ENCODE measurements at regions not wholly inside any gene's neighbourhood (a gene's known extent, or its start where the extent isn't known, plus 50 kb on each side); places are given as distances from the start of the nearest gene placed in this dataset.

DNA sequence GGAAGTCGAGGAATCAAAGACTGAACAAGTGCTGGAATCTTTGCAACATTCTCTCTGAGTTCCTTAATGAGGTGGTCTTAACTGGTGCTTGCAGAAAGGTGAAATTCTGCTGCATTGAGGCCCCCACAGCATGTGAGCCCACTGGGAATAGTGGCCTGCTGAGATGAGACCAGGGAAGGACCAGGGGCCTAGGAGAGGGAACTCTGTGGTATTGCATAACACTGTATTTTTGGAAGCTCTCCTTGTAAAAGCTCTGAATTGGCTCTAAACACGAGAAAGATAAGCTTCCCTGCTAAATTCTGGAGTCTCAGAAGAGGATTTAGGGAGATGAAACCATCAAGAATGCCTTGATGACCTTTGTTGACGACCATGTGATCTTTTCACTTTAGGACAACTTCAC is 100.4 kb upstream of the TSC22D1 start:
- TF ChIP-seq, protein P1, sequence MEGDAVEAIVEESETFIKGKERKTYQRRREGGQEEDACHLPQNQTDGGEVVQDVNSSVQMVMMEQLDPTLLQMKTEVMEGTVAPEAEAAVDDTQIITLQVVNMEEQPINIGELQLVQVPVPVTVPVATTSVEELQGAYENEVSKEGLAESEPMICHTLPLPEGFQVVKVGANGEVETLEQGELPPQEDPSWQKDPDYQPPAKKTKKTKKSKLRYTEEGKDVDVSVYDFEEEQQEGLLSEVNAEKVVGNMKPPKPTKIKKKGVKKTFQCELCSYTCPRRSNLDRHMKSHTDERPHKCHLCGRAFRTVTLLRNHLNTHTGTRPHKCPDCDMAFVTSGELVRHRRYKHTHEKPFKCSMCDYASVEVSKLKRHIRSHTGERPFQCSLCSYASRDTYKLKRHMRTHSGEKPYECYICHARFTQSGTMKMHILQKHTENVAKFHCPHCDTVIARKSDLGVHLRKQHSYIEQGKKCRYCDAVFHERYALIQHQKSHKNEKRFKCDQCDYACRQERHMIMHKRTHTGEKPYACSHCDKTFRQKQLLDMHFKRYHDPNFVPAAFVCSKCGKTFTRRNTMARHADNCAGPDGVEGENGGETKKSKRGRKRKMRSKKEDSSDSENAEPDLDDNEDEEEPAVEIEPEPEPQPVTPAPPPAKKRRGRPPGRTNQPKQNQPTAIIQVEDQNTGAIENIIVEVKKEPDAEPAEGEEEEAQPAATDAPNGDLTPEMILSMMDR (IDR thresholded peaks at IDR 0.05; ENCODE audit: extremely low read depth in 1 of 2, insufficient read depth in 1 of 2, low read depth in 1 of 2, low read length in 2 of 2): no peak
- TF ChIP-seq EZH2 (IDR thresholded peaks at IDR 0.05; ENCODE audit: borderline replicate concordance, low read depth, low read length, severe bottlenecking): no peak
- no peak for TF ChIP-seq POLR2A (IDR thresholded peaks at IDR 0.05; ENCODE audit: low read depth, low read length)
- TF ChIP-seq, protein P2, sequence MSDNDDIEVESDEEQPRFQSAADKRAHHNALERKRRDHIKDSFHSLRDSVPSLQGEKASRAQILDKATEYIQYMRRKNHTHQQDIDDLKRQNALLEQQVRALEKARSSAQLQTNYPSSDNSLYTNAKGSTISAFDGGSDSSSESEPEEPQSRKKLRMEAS (IDR thresholded peaks at IDR 0.05; ENCODE audit: insufficient read depth, insufficient read length): no peak
